Neural progenitor cell (in vitro differentiated cells): ENCODE measurements at regions not wholly inside any gene's neighbourhood (a gene's known extent, or its start where the extent isn't known, plus 50 kb on each side); places are given as distances from the start of the nearest gene placed in this dataset.

Experiments used
- CTCF ChIP-seq: fragments of 200-600 bp; sonication (generic); IDR thresholded peaks from 2 replicates; pipeline ENCODE4 v1.5.1; 2017; ENCODE audit warnings: antibody characterized with exemption, mild to moderate bottlenecking
- EZH2 ChIP-seq: fragments of 200-600 bp; sonication (generic); IDR thresholded peaks from 2 replicates; pipeline ENCODE4 v1.6.1; 2017; ENCODE audit warnings: antibody characterized with exemption, mild to moderate bottlenecking, moderate library complexity
- EZH2phosphoT487 ChIP-seq: fragments of 200-600 bp; sonication (generic); IDR thresholded peaks from 2 replicates; pipeline ENCODE4 v1.6.1; 2017; ENCODE audit warnings: antibody characterized with exemption

- TF ChIP-seq CTCF (no peak), EZH2phosphoT487 (no peak), EZH2 (no peak)
Observed at GRCh38 chr5:91998774-91999173, 615.7 kb upstream of the ARRDC3 start.
